Fibroblast of lung (primary cell): ENCODE measurements at regions not wholly inside any gene's neighbourhood (a gene's known extent, or its start where the extent isn't known, plus 50 kb on each side); places are given as distances from the start of the nearest gene placed in this dataset.

Experiments used
- EZH2 ChIP-seq: IDR thresholded peaks from 2 replicates; pipeline ENCODE4 v1.5.1; 2012; ENCODE audit warnings: low read length, control low read depth, mild to moderate bottlenecking; ENCODE audit errors: missing control alignments
- TF ChIP-seq, protein P1 (sequence below), 2 donors: IDR thresholded peaks in 1 of 2; conservative IDR thresholded peaks in 1 of 2; 1 replicate in 1 of 2; 2 replicates in 1 of 2; pipeline ENCODE4 v1.5.1; 2011 to 2012; ENCODE audit warnings: low read length in 2 of 2, control low read depth in 1 of 2, inconsistent platforms in 1 of 2, low read depth in 1 of 2, mild to moderate bottlenecking in 1 of 2

DNA sequence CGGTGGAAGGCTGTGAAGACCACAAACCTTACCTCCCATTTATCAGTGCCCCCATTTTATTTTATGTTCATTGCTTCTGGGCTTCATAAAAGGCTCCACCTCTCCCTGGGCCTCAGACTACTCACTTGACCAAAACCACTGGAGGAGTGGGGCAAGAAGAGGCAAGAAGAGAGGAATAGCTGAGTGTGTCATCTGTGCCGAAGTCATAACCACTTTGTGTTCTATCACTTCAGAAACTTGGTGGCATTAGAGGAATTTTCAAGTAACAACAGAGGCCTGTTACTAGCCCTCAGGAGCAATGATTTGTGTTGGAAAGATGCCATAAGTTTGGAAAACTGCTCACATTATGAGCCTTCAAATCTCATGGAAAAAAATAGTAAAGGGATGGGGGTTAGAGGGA lies 88.7 kb upstream of the PIK3R1 start:
- TF ChIP-seq, protein P1, sequence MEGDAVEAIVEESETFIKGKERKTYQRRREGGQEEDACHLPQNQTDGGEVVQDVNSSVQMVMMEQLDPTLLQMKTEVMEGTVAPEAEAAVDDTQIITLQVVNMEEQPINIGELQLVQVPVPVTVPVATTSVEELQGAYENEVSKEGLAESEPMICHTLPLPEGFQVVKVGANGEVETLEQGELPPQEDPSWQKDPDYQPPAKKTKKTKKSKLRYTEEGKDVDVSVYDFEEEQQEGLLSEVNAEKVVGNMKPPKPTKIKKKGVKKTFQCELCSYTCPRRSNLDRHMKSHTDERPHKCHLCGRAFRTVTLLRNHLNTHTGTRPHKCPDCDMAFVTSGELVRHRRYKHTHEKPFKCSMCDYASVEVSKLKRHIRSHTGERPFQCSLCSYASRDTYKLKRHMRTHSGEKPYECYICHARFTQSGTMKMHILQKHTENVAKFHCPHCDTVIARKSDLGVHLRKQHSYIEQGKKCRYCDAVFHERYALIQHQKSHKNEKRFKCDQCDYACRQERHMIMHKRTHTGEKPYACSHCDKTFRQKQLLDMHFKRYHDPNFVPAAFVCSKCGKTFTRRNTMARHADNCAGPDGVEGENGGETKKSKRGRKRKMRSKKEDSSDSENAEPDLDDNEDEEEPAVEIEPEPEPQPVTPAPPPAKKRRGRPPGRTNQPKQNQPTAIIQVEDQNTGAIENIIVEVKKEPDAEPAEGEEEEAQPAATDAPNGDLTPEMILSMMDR (conservative IDR thresholded peaks at IDR 0.05 in 1 of 2, IDR thresholded peaks at IDR 0.05 in 1 of 2; ENCODE audit: low read depth in 1 of 2, low read length in 2 of 2), result no peak
- no peak for TF ChIP-seq EZH2
